HFFc6 (cell line): ENCODE measurements at regions not wholly inside any gene's neighbourhood (a gene's known extent, or its start where the extent isn't known, plus 50 kb on each side); places are given as distances from the start of the nearest gene placed in this dataset.
"Not testable (repeated sequence)": the region's sequence is repeated elsewhere in the genome, so short reads cannot be mapped to it uniquely, and the experiment has no call there.

Source experiments
- DNase-seq: peaks from one replicate; pipeline ENCODE4 v3.0.0-alpha.2; 2018
- H3K27ac Mint-ChIP-seq: 2 replicates; pipeline ENCODE4 v1.8.0; 2020; ENCODE audit warnings: mild to moderate bottlenecking, mixed read lengths
- H3K27me3 Mint-ChIP-seq: 2 replicates; pipeline ENCODE4 v1.8.0; 2021; ENCODE audit warnings: mild to moderate bottlenecking, moderate library complexity, mixed read lengths; ENCODE audit not compliant: insufficient read depth
- H3K36me3 Mint-ChIP-seq: 2 replicates; pipeline ENCODE4 v1.8.0; 2021; ENCODE audit warnings: low read depth, mixed read lengths
- H3K4me1 Mint-ChIP-seq: 2 replicates; pipeline ENCODE4 v1.8.0; 2020; ENCODE audit warnings: low read depth, mixed read lengths
- H3K4me3 Mint-ChIP-seq: 2 replicates; pipeline ENCODE4 v1.8.0; 2020; ENCODE audit warnings: mild to moderate bottlenecking, moderate library complexity, mixed read lengths
- H3K9me3 Mint-ChIP-seq: 2 replicates; pipeline ENCODE4 v1.8.0; 2020; ENCODE audit warnings: mild to moderate bottlenecking, mixed read lengths
- CTCF ChIP-seq: fragments of 200-600 bp; sonication (generic); IDR thresholded peaks from 2 replicates; pipeline ENCODE4 v1.5.0; 2021; ENCODE audit warnings: antibody characterized with exemption, mild to moderate bottlenecking

- Mint-ChIP-seq H3K27me3 (no peaks in the 10 kb centered on the region; the same call in 1 of the 2 replicates), H3K36me3 (no peaks in the 10 kb centered on the region; the same call in 1 of the 2 replicates), H3K9me3 (peaks cover 55% of the 10 kb centered on the region), H3K27ac (no peak overlapping the region), H3K4me1 (no peaks in the 10 kb centered on the region), H3K4me3 (no peak overlapping the region)
- TF ChIP-seq CTCF = no peak
- DNase-seq = no peak
Measured at GRCh38 chr18:32871786-32872185, 99.0 kb upstream of the KLHL14 start.

GRCh38 chr18:32870611-32871010 is 97.8 kb upstream of the KLHL14 start:
- H3K27ac Mint-ChIP-seq = no peak overlapping the region
- DNase-seq = no peak
- no peaks in the 10 kb centered on the region for H3K4me1 Mint-ChIP-seq
- no peaks in the 10 kb centered on the region; the same call in 1 of the 2 replicates for H3K36me3 Mint-ChIP-seq
- no peak overlapping the region for H3K4me3 Mint-ChIP-seq
- H3K9me3 Mint-ChIP-seq = peaks cover 55% of the 10 kb centered on the region
- TF ChIP-seq CTCF = no peak
- no peaks in the 10 kb centered on the region; the same call in 1 of the 2 replicates for H3K27me3 Mint-ChIP-seq

- no peak overlapping the region for H3K27ac Mint-ChIP-seq
- no peak for DNase-seq
- peaks cover 46% of the 10 kb centered on the region for H3K9me3 Mint-ChIP-seq
- no peak overlapping the region for H3K4me3 Mint-ChIP-seq
- H3K36me3 Mint-ChIP-seq = no peaks in the 10 kb centered on the region; the same call in 1 of the 2 replicates
- no peak for TF ChIP-seq CTCF
- no peaks in the 10 kb centered on the region; the same call in 1 of the 2 replicates for H3K27me3 Mint-ChIP-seq
- H3K4me1 Mint-ChIP-seq = no peaks in the 10 kb centered on the region
Measured at GRCh38 chr18:32868406-32868805, 95.6 kb upstream of the KLHL14 start.

- DNase-seq = no peak
- H3K27me3 Mint-ChIP-seq = no peaks in the 10 kb centered on the region; the same call in 1 of the 2 replicates
Measured at GRCh38 chr18:32867936-32868335, 95.1 kb upstream of the KLHL14 start.

GRCh38 chr18:32867330-32867729 is 94.5 kb upstream of the KLHL14 start:
- no peak for TF ChIP-seq CTCF
- no peaks in the 10 kb centered on the region; the same call in 1 of the 2 replicates for H3K27me3 Mint-ChIP-seq
- H3K36me3 Mint-ChIP-seq = no peaks in the 10 kb centered on the region; the same call in 1 of the 2 replicates
- H3K9me3 Mint-ChIP-seq = peaks cover 45% of the 10 kb centered on the region
- no peak for DNase-seq
- H3K27ac Mint-ChIP-seq = no peak overlapping the region
- H3K4me1 Mint-ChIP-seq = no peaks in the 10 kb centered on the region
- H3K4me3 Mint-ChIP-seq = no peak overlapping the region

More at GRCh38 chr18:32867936-32868335, 95.1 kb upstream of the KLHL14 start:
- Mint-ChIP-seq H3K4me3 (no peak overlapping the region), H3K27ac (no peak overlapping the region), H3K9me3 (peaks cover 45% of the 10 kb centered on the region), H3K4me1 (no peaks in the 10 kb centered on the region), H3K36me3 (no peaks in the 10 kb centered on the region; the same call in 1 of the 2 replicates)
- TF ChIP-seq CTCF = no peak

GRCh38 chr18:32862031-32862430 is 89.2 kb upstream of the KLHL14 start:
- not testable (repeated sequence) for H3K36me3 Mint-ChIP-seq, H3K4me3 Mint-ChIP-seq, H3K27me3 Mint-ChIP-seq, H3K27ac Mint-ChIP-seq, H3K4me1 Mint-ChIP-seq, DNase-seq
- peaks cover 14% of the 10 kb centered on the region for H3K9me3 Mint-ChIP-seq
